ENCODE measurements at regions not wholly inside any gene's neighbourhood (a gene's known extent, or its start where the extent isn't known, plus 50 kb on each side); places are given as distances from the start of the nearest gene placed in this dataset.

DNA sequence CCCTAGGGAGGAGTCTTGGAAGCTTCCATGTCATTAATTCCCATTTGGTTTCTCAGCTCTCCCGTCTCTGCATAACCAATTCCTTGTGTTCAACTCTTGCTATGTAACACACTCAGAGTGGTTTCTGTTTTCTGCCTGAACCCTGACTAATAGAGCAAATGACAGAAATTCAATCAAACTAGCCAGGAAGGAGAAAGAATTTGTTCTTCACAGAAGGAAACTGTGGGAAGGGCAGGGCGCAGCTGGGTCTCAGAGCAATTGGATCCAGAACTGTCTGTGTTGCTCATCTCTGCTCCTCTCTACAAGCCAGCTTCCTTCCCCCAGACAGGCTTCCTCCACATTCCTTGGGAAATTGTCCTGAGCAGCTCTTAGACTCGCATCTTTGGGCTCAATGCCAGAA is 269.8 kb downstream of the TNS1 start:
- no peaks in the 10 kb centered on the region for H3K36me3 Mint-ChIP-seq (ENCODE audit: low read depth)
- peaks cover 13% of the 10 kb centered on the region for H3K4me1 Mint-ChIP-seq
- H3K27ac Mint-ChIP-seq, result no peak overlapping the region
- peaks cover 5% of the 10 kb centered on the region for H3K27me3 Mint-ChIP-seq
- H3K4me3 Mint-ChIP-seq, result no peak overlapping the region
- ATAC-seq (replicated peaks), result no peak
- H3K9me3 Mint-ChIP-seq, result no peaks in the 10 kb centered on the region

DNA sequence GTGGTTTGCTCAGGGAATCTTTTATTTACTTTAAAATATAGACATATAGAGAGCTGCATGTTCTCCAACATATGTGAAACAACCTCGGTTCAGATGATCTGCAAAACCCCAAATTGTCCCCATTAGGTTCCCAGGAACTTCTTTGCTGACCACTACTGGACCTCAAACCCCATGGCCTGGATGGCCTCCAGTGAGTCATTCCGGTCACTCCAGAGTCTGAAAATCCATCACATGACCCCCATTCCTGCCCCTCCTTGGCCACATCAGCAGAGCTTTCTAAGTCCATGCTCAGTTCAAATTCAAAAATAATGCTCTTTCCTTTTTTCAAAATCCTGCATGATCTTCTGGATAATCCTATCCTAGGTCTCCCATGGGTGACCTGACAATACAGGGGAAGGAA is 271.0 kb downstream of the TNS1 start:
- Mint-ChIP-seq H3K4me1 (peaks cover 13% of the 10 kb centered on the region), H3K4me3 (no peak overlapping the region), H3K36me3 (ENCODE audit: low read depth) (no peaks in the 10 kb centered on the region), H3K9me3 (no peaks in the 10 kb centered on the region), H3K27me3 (peaks cover 5% of the 10 kb centered on the region), H3K27ac (no peak overlapping the region)
- ATAC-seq (replicated peaks), result no peak

DNA sequence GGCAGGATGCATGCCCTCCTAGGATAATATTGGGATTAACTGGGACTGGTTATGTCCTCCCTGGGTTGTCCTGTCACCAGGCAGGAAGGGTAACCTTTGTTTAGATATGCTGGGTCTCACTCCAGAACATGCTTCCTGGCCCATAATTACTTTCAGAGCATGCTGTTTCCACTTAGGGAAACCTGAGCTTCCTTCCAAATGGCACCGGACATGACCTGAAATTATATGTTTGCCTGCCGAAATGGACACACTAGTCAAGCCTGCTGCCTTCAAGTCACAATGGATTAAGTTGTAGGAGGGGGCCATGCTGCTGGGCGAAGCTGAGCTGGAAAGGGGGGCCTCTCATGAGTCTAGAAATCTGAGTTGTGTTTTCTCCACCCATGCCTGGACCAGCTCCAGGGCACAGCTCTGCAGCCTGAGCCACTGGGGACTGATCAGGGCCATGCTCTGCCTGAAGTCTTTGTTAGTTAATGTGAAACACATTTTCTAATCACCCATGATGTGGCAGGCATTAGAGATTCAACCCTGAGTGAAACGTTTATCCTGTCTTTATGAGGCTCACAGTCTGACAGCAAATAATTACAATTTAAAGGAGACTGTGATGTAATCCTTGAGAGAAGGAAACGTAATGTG is 273.3 kb downstream of the TNS1 start:
- Mint-ChIP-seq H3K27ac (no peak overlapping the region), H3K27me3 (peaks cover 5% of the 10 kb centered on the region), H3K4me3 (no peak overlapping the region), H3K9me3 (no peaks in the 10 kb centered on the region), H3K4me1 (peaks cover 4% of the 10 kb centered on the region), H3K36me3 (ENCODE audit: low read depth) (no peaks in the 10 kb centered on the region)
- no peak for ATAC-seq (replicated peaks)

DNA sequence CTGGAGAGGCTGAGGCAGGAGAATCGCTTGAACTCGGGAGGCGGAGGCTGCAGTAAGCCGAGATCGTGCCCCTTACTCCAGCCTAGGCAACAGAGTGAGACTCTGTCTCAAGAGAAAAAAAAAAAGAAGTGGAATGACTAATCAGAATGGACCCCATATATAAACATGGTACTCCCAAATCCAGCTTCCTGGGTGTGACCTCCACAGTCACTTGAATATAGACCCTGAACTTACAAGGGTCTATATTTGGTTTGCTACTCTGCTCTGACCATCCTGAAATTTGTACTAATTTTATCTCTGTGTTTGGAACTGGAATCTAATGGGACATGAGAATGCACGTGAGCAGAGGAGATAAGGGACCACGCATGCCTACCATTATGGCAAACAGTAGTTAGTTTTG is 275.0 kb downstream of the TNS1 start:
- H3K27me3 Mint-ChIP-seq, result no peaks in the 10 kb centered on the region
- H3K9me3 Mint-ChIP-seq, result no peaks in the 10 kb centered on the region
- no peak overlapping the region for H3K4me3 Mint-ChIP-seq
- no peaks in the 10 kb centered on the region for H3K36me3 Mint-ChIP-seq (ENCODE audit: low read depth)
- ATAC-seq (replicated peaks), result no peak
- H3K4me1 Mint-ChIP-seq, result no peaks in the 10 kb centered on the region
- H3K27ac Mint-ChIP-seq, result no peak overlapping the region

DNA sequence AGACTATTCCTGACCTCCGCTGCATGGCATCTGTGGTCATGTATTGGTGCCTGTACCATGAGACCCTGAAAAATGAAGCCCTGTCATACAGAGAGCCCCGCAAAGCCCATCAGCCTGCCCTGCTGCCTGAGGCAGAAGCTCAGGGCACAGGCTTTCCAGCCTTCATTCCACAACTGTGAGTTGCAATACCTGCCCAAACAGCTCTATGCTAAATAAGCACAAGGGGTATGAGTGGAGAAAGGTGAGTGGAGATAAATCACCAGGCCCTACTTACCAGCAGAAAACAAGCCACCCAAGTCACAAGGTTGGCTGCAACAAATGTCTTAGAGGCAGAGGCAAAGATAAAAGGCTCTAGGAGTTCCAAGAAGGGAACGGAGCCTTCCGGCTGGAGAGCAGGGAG is 277.4 kb downstream of the TNS1 start:
- Mint-ChIP-seq H3K36me3 (ENCODE audit: low read depth) (no peaks in the 10 kb centered on the region), H3K9me3 (no peaks in the 10 kb centered on the region), H3K27ac (no peak overlapping the region), H3K27me3 (no peaks in the 10 kb centered on the region), H3K4me3 (no peak overlapping the region), H3K4me1 (no peaks in the 10 kb centered on the region)
- ATAC-seq (replicated peaks), result no peak

DNA sequence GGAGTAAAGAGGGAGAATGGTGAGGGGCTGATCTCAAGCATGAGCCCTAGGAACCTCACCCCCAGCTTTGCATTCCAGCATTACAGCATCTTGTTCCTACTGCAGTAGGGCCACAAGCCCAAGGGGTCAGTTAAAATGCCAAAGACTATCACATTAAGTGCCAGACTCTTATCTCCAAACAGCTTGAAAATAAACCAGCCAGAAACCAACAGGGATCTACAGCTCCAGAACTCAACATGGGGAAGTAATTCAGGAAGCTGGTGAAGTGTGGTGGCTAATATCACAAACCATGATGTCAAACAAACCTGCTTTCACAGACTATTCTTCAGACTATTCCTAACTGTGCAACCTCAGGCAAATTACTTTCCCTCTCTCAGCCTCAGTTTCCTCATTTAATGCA is 278.3 kb downstream of the TNS1 start:
- ATAC-seq (replicated peaks), result no peak
- H3K4me3 Mint-ChIP-seq, result no peak overlapping the region
- no peaks in the 10 kb centered on the region for H3K36me3 Mint-ChIP-seq (ENCODE audit: low read depth)
- no peaks in the 10 kb centered on the region for H3K9me3 Mint-ChIP-seq
- no peaks in the 10 kb centered on the region for H3K4me1 Mint-ChIP-seq
- H3K27ac Mint-ChIP-seq, result no peak overlapping the region
- no peaks in the 10 kb centered on the region for H3K27me3 Mint-ChIP-seq

DNA sequence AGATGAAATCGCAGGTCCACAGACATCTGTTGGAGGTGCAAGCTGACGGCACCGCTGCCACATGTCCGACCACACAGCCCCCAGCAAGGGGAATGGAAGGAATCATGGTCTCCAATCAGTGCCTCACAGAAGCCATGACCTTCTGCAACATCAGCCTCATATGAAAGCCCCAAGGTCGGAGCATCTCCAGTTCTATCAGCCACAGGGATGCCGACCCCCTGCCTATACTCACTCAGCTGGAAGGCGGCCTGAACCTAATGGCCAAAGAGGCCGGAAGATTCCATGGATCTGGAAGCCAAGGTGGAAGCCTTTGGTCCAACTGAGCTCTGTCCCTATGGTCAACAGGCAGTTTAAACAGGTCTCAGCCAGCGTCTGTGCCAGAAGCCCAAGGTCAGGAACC is 278.8 kb downstream of the TNS1 start:
- no peaks in the 10 kb centered on the region for H3K27me3 Mint-ChIP-seq
- no peaks in the 10 kb centered on the region for H3K36me3 Mint-ChIP-seq (ENCODE audit: low read depth)
- ATAC-seq (replicated peaks), result no peak
- no peak overlapping the region for H3K27ac Mint-ChIP-seq
- no peaks in the 10 kb centered on the region for H3K4me1 Mint-ChIP-seq
- H3K4me3 Mint-ChIP-seq, result no peak overlapping the region
- no peaks in the 10 kb centered on the region for H3K9me3 Mint-ChIP-seq

DNA sequence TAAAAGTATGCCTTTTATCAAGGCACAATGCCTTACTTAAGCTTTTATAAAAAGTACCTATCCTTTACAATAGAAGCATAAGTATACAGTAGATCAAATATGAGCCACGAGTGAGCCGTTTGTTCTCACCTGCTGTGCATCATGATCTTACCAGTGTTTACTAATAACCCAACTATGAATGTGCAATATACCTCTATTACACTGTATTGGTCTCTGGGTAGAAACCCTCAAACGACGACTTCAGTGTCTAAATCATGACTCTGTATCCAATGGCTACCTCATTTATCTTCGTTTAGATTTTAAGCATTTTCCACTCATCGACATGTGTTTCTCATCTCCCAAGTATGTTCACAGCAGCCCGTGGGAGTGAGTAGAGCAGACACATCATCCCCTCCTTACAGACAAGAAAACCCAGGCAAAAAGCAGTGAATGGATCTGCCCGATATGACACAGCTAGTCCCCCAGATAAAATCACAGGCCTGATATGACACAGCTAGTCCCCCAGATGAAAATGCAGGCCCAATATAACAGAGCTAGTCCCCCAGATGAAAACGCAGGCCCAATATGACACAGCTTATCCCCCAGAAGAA is 279.8 kb downstream of the TNS1 start:
- Mint-ChIP-seq H3K27ac (no peak overlapping the region), H3K27me3 (peaks cover 4% of the 10 kb centered on the region), H3K9me3 (no peaks in the 10 kb centered on the region), H3K36me3 (ENCODE audit: low read depth) (no peaks in the 10 kb centered on the region), H3K4me3 (no peak overlapping the region), H3K4me1 (no peaks in the 10 kb centered on the region)
- ATAC-seq (replicated peaks), result no peak

DNA sequence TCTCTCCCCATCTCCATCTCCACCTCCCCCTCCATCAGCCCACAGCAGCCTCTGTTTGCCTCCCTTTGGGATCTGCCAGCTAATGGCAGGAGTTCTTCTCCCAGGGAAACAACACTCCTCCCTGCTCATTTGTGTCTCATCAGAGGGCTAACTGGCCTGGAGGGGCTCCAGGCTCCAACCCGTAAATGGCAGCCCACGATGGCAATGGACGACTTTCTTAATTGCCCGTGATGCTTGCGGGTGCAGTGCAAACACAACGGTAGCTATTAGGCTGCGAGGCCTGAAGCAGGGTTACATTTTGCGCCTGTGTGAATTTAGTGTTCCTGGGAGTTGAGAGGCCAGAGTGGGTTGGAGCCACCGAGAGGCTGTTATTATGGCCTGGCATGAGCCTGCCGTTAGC is 285.1 kb downstream of the TNS1 start:
- H3K9me3 Mint-ChIP-seq, result no peaks in the 10 kb centered on the region
- H3K4me3 Mint-ChIP-seq, result no peak overlapping the region
- peaks cover 4% of the 10 kb centered on the region for H3K27me3 Mint-ChIP-seq
- no peaks in the 10 kb centered on the region for H3K36me3 Mint-ChIP-seq (ENCODE audit: low read depth)
- H3K27ac Mint-ChIP-seq, result no peak overlapping the region
- H3K4me1 Mint-ChIP-seq, result no peaks in the 10 kb centered on the region
- no peak for ATAC-seq (replicated peaks)

DNA sequence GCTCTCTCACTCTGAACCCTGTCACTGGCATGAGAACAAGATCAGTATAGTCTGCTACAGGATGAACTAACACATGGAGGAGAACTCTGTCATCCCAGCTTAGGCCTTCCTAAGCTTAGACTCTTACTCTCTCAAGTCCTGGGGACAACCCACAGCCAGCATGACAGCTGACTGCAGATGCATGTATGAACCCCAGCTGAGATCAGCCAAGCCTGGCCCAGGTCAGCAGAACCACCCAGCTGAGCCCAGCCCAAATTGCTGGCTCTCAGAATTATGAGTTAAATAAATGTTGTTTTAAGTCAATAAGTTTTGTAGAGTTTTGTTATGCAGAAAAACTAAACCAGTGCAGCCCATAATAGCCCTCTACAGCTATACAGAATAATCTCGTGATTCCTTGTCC is 287.3 kb downstream of the TNS1 start:
- H3K27me3 Mint-ChIP-seq, result peaks cover 4% of the 10 kb centered on the region
- ATAC-seq (replicated peaks), result no peak
- no peaks in the 10 kb centered on the region for H3K9me3 Mint-ChIP-seq
- no peak overlapping the region for H3K27ac Mint-ChIP-seq
- H3K4me3 Mint-ChIP-seq, result no peak overlapping the region
- H3K4me1 Mint-ChIP-seq, result no peaks in the 10 kb centered on the region
- no peaks in the 10 kb centered on the region for H3K36me3 Mint-ChIP-seq (ENCODE audit: low read depth)

DNA sequence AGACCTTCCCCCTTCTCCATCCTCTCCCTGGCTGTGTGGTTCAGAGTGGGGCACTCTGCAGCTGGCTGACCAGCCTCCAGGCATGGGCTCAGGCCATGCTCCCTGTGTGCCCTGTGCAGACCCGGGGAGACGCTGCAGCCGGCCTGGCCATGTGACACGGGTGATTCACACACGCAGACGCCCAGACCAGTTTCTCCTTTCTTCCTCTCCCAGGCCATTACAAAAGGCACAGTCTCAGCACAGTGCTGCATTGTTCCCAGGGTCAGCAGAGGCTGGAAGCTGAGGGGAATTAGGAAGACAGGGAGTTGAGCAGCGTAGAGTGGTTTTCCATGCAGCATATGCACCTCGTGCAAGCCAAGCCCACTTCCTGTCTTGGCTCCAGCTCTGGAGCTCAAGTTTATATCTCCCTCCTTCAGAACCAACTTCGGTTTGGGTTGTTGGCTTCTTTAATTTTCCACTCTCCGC is 288.5 kb downstream of the TNS1 start:
- Mint-ChIP-seq H3K4me1 (no peaks in the 10 kb centered on the region), H3K27me3 (peaks cover 4% of the 10 kb centered on the region), H3K36me3 (ENCODE audit: low read depth) (no peaks in the 10 kb centered on the region), H3K27ac (no peak overlapping the region), H3K4me3 (no peak overlapping the region), H3K9me3 (no peaks in the 10 kb centered on the region)
- ATAC-seq (replicated peaks), result no peak

DNA sequence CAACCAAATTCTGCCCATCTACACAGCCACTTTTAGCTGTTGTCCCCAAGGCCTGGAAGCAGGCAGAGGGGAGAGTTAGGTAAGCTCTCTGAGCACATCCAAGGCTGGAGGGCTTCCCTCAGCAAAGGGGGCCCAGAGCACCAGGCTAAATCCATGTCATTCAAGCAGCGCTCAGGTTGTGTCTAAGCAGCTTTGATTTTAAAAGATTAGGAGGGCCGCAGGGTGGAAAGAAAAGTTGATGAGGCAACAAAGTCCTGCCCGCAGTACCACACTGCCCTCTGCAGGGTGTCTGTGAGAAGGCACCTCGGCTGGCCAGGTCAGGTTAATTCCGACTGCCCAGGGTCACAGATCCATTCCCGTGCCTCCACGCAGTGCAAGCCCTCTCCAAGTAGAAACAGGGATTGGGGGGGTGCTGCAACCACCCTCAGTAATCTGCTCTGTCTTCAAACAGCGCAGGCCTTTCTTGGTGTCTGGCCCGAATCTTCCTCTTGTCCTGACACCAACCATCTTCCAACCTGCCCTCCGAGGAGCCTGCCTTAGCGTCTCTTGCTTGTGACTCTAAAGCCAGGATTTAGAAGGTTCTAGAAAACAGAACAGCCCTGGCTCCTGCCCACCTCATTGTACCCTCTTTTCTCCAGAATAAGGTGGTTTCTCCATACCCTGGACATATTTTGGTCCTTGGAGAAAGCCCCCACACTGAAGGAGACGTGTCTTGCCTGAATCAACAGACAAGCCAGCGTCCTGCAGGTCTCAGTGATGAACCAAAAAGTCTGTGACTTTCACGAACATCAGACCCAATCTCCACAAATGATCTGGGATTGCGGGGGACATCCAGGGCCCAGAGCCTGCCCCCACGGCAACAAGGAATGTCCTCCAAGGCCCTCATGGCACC is 289.2 kb downstream of the TNS1 start:
- ATAC-seq (replicated peaks), result peak; percentile 60
- H3K4me3 Mint-ChIP-seq, result no peak overlapping the region
- H3K4me1 Mint-ChIP-seq, result no peaks in the 10 kb centered on the region
- H3K9me3 Mint-ChIP-seq, result no peaks in the 10 kb centered on the region
- no peak overlapping the region for H3K27ac Mint-ChIP-seq
- H3K36me3 Mint-ChIP-seq (ENCODE audit: low read depth), result no peaks in the 10 kb centered on the region
- H3K27me3 Mint-ChIP-seq, result peaks cover 4% of the 10 kb centered on the region

DNA sequence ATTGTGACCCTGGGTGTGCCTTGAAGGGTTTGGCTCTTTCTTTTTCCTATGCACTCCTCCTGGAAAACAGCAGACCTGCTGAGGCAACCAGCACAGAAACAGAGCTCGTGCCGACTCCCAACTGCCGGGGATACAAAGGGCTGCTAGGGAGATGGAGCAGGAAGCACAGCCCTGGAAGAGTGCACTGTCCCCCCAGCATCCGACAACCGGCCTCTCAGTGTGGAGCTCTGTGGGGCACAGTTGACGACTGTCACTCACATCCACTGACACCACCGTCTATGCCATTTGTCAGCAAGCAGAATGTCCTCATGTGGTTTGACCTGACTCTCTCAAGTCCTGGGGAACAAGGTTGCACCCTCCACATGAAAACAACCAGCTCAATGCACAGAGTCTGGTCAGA is 290.4 kb downstream of the TNS1 start:
- Mint-ChIP-seq H3K4me3 (no peak overlapping the region), H3K36me3 (ENCODE audit: low read depth) (no peaks in the 10 kb centered on the region), H3K9me3 (no peaks in the 10 kb centered on the region), H3K4me1 (no peaks in the 10 kb centered on the region), H3K27me3 (no peaks in the 10 kb centered on the region), H3K27ac (no peak overlapping the region)
- ATAC-seq (replicated peaks), result no peak

DNA sequence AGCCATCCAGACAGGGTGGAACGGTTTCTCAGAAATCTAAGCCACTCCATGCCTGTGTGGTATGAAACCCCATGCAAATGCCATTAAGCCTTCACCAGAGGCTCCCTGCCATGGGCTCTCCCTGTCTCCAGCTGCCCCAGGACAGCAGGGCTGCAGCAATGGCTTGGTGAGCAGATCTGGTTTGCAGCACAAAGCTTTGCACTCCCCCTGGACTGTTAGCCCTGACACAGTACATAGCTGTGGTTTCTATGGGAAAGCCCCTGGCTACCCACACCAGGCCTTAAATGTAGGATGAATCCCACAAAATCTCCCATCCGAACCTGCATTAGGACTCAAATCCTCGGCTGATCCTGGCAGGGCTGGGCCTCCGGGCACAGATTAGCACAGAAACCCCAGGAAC is 291.6 kb downstream of the TNS1 start:
- Mint-ChIP-seq H3K27me3 (no peaks in the 10 kb centered on the region), H3K4me1 (no peaks in the 10 kb centered on the region), H3K4me3 (no peak overlapping the region), H3K27ac (no peak overlapping the region), H3K9me3 (no peaks in the 10 kb centered on the region), H3K36me3 (ENCODE audit: low read depth) (no peaks in the 10 kb centered on the region)
- ATAC-seq (replicated peaks), result no peak

DNA sequence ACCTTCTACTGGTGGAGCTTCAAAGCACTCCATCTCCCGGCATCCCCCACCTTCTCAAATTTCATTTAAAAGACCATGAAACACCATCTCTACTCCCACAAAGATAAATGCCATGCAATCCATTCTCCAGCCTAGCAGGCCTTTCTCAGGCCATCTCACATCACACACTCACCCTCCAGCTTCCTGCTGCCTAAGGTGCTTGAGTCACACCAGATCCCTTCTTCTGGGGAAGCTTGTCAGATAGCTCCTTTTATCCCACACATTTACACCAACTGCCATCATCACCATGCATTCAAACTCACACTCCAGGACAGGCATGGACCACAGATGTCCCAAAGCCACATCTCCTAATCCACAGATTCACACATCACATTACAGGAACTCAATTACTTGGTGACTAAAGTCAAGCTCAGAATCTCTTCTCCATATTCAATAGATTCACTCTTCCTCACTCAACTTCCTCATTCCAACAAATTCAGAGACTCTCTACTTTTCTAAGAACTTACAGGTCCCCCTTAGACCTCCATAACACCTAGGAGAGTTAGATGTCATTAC is 292.5 kb downstream of the TNS1 start:
- Mint-ChIP-seq H3K4me1 (no peaks in the 10 kb centered on the region), H3K4me3 (no peak overlapping the region), H3K27ac (no peak overlapping the region), H3K27me3 (no peaks in the 10 kb centered on the region), H3K36me3 (ENCODE audit: low read depth) (no peaks in the 10 kb centered on the region), H3K9me3 (no peaks in the 10 kb centered on the region)
- ATAC-seq (replicated peaks), result no peak

Measured in activated T-helper 17 cell treated with anti-CD3 and anti-CD28 coated beads, Interleukin-2, amount 50 U/mL, for 72 hours (primary cell).